ENCODE measurements at regions not wholly inside any gene's neighbourhood (a gene's known extent, or its start where the extent isn't known, plus 50 kb on each side); places are given as distances from the start of the nearest gene placed in this dataset.

DNA sequence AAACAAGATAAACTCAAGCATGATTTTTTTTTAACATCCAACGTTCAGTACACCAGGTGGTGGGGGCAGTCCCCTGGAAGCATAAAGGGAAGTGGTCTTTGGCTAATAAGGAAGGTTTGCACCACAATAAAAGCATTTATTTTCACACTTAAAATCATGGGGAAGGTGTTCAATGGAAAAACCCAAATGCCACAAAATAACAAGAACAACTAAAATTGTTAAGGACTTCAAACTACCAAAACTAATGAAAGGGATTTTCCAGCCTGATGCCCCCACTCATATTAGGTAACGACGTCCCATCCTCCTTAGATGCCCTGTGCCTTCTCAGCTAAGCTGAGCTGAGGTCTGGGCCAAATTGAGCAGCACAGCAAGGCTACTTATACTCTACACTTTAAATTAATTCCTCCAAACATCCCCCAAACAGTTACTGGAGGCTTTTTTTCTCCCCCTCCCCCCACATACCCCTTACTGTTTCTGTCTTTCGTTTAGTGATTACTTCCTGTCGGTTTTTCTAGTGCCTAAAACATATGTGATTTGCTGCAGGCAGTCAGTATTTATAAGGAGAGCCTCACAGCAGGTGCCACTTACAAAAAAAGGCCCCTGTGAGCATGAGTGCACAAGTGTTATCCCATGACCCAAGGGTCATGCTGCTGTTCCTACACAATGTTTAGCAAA is 259.7 kb upstream of the ZNF608 start:
- TF ChIP-seq, protein P1, sequence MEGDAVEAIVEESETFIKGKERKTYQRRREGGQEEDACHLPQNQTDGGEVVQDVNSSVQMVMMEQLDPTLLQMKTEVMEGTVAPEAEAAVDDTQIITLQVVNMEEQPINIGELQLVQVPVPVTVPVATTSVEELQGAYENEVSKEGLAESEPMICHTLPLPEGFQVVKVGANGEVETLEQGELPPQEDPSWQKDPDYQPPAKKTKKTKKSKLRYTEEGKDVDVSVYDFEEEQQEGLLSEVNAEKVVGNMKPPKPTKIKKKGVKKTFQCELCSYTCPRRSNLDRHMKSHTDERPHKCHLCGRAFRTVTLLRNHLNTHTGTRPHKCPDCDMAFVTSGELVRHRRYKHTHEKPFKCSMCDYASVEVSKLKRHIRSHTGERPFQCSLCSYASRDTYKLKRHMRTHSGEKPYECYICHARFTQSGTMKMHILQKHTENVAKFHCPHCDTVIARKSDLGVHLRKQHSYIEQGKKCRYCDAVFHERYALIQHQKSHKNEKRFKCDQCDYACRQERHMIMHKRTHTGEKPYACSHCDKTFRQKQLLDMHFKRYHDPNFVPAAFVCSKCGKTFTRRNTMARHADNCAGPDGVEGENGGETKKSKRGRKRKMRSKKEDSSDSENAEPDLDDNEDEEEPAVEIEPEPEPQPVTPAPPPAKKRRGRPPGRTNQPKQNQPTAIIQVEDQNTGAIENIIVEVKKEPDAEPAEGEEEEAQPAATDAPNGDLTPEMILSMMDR (IDR thresholded peaks at IDR 0.05) = no peak
- TF ChIP-seq POLR2AphosphoS5 (IDR thresholded peaks at IDR 0.05) = no peak

Measured in sigmoid colon (tissue), 4 donors.